Caco-2 (cell line): ENCODE measurements at regions not wholly inside any gene's neighbourhood (a gene's known extent, or its start where the extent isn't known, plus 50 kb on each side); places are given as distances from the start of the nearest gene placed in this dataset.

Experiments
- BruUV-seq: library from RNA; stranded (reverse); fragments of 400-500 nt; replicated peaks from 2 replicates; lab custom pipeline; 2021; lab: Mats Ljungman, UMichigan
- CTCF ChIA-PET: fragments of 300-600 bp; sonication (Branson Sonifier 250); formaldehyde crosslinking; loops from one replicate; lab custom pipeline; 2022; ENCODE audit warnings: antibody characterized with exemption; lab: Charles Lee
- POLR2A ChIA-PET: fragments of 300-600 bp; sonication (Branson Sonifier 250); formaldehyde crosslinking; loops from one replicate; lab custom pipeline; 2022; ENCODE audit warnings: antibody characterized with exemption; lab: Charles Lee
- DNase-seq, 2 experiments: peaks; one replicate each; pipeline versions ENCODE4 v3.0.0 to v3.0.0-alpha.2; 2020 to 2022
- H3K27me3 ChIP-seq: replicated peaks from 2 replicates; pipeline ENCODE4 v1.6.0; 2011; ENCODE audit warnings: low read length; ENCODE audit not compliant: control insufficient read depth, insufficient read depth
- H3K36me3 ChIP-seq: 2 replicates; pipeline ENCODE4 v1.5.1; 2011; ENCODE audit warnings: low read length; ENCODE audit not compliant: control insufficient read depth, insufficient read depth
- H3K4me1 ChIP-seq: fragments of 250-450 bp; sonication (Bioruptor Pico); 2 replicates; pipeline ENCODE4 v1.5.1; 2020; ENCODE audit warnings: mild to moderate bottlenecking
- H3K4me3 ChIP-seq: 2 replicates; pipeline ENCODE4 v1.5.1; 2011; ENCODE audit warnings: low read depth, mild to moderate bottlenecking, control low read depth, low read length
- H3K9me3 ChIP-seq: fragments of 250-450 bp; sonication (Bioruptor Pico); 2 replicates; pipeline ENCODE4 v1.5.1; 2020; ENCODE audit warnings: mild to moderate bottlenecking, moderate library complexity
- H3K27ac Mint-ChIP-seq: one replicate; pipeline ENCODE4 v1.8.0; 2022; ENCODE audit warnings: mixed read lengths; ENCODE audit not compliant: unreplicated experiment
- H3K27me3 Mint-ChIP-seq: one replicate; pipeline ENCODE4 v1.8.0; 2022; ENCODE audit warnings: mixed read lengths; ENCODE audit not compliant: insufficient read depth, unreplicated experiment
- H3K36me3 Mint-ChIP-seq: one replicate; pipeline ENCODE4 v1.8.0; 2022; ENCODE audit warnings: mild to moderate bottlenecking, mixed read lengths; ENCODE audit not compliant: insufficient read depth, unreplicated experiment
- H3K4me1 Mint-ChIP-seq: one replicate; pipeline ENCODE4 v1.8.0; 2022; ENCODE audit warnings: low read depth, mixed read lengths; ENCODE audit not compliant: unreplicated experiment
- H3K4me3 Mint-ChIP-seq: one replicate; pipeline ENCODE4 v1.8.0; 2022; ENCODE audit warnings: mild to moderate bottlenecking, moderate library complexity, mixed read lengths; ENCODE audit not compliant: unreplicated experiment
- H3K9me3 Mint-ChIP-seq: one replicate; pipeline ENCODE4 v1.8.0; 2022; ENCODE audit warnings: mixed read lengths; ENCODE audit not compliant: unreplicated experiment
- intact Hi-C: fragments of 100-400 bp; cut with micrococcal nuclease; formaldehyde crosslinking; loops from one replicate; pipeline ENCODE4 v1.10.0; 2022; ENCODE audit not compliant: unreplicated experiment
- TF ChIP-seq, protein P1 (sequence below), 2 experiments: fragments of 200-600 bp in 1 of 2; IDR thresholded peaks; 1 replicate in 1 of 2; 2 replicates in 1 of 2; pipeline versions ENCODE4 v1.5.1 to v1.8.0; 2011 to 2022; ENCODE audit warnings: antibody characterized with exemption in 1 of 2, control low read depth in 1 of 2, inconsistent platforms in 1 of 2, low read depth in 1 of 2, low read length in 1 of 2, mild to moderate bottlenecking in 1 of 2, moderate library complexity in 1 of 2; ENCODE audit not compliant: insufficient read depth in 1 of 2, severe bottlenecking in 1 of 2, unreplicated experiment in 1 of 2

DNA sequence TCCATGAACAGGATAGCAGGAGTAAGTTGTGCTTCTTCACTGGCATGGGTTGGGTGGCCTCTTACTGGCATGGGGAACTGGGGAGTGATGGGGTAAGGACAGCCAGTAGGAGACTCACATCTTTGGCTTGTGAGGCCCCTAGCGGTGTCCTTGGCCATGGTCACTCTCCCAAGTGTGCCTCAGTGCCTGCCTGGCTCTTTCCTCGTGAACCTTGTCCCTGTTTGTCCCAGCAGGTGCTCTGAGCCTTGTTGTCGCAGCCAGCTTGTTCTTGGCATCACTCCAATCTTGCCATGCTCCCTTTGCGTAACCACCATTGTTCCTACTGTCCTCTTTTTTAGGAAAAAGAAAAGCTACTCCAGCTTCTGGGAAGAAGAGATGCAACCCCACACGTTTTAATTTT, 53.6 kb upstream of the SDK2 start:
- Mint-ChIP-seq H3K4me3 (no peak overlapping the region), H3K36me3 (no peaks in the 10 kb centered on the region), H3K4me1 (no peaks in the 10 kb centered on the region), H3K27me3 (peaks cover 11% of the 10 kb centered on the region), H3K9me3 (no peaks in the 10 kb centered on the region), H3K27ac (no peak overlapping the region)
- peak in 1 of 2 experiments; percentile 15 for DNase-seq
- no peak overlapping the region for H3K4me3 ChIP-seq
- peaks cover 9% of the 10 kb centered on the region for H3K9me3 ChIP-seq
- no peaks in the 10 kb centered on the region for H3K4me1 ChIP-seq
- no TSS peak for BruUV-seq
- TF ChIP-seq, protein P1, sequence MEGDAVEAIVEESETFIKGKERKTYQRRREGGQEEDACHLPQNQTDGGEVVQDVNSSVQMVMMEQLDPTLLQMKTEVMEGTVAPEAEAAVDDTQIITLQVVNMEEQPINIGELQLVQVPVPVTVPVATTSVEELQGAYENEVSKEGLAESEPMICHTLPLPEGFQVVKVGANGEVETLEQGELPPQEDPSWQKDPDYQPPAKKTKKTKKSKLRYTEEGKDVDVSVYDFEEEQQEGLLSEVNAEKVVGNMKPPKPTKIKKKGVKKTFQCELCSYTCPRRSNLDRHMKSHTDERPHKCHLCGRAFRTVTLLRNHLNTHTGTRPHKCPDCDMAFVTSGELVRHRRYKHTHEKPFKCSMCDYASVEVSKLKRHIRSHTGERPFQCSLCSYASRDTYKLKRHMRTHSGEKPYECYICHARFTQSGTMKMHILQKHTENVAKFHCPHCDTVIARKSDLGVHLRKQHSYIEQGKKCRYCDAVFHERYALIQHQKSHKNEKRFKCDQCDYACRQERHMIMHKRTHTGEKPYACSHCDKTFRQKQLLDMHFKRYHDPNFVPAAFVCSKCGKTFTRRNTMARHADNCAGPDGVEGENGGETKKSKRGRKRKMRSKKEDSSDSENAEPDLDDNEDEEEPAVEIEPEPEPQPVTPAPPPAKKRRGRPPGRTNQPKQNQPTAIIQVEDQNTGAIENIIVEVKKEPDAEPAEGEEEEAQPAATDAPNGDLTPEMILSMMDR (IDR thresholded peaks at IDR 0.05; ENCODE audit: insufficient read depth in 1 of 2, low read depth in 1 of 2, low read length in 1 of 2, severe bottlenecking in 1 of 2, unreplicated experiment in 1 of 2), result peak; percentile 14 to 22
- CTCF ChIA-PET, result interaction anchor here (0.7 kb wide), 1 partner anchor 9 kb away, joined by 3 read pairs; no protein-coding TSS in a partner anchor
- POLR2A ChIA-PET, result no interaction called here
- no peaks in the 10 kb centered on the region for H3K36me3 ChIP-seq
- intact Hi-C loops, result no loop called here
- no peaks in the 10 kb centered on the region for H3K27me3 ChIP-seq

DNA sequence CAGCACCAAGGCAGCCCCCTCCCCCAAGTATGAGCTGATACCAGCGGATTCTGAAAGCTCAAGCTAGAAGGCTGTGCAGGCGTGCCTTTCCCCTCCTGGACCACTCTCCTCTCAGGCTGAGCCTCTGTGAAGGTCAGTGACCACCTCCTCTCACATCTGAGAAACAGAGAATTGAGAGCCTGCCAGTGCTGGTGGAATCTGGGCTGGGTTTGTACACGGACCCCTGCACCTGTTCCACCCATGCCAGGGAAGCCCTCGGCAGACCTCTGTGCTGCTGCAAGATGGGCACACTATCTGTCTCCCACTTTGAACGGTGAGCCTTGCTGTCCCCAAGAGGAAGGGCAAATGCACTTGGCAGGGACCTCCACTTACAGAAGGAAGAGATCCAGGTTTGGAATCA, 54.7 kb upstream of the SDK2 start:
- H3K27me3 ChIP-seq, result no peaks in the 10 kb centered on the region
- TF ChIP-seq, protein P1 (IDR thresholded peaks at IDR 0.05; ENCODE audit: insufficient read depth in 1 of 2, low read depth in 1 of 2, low read length in 1 of 2, severe bottlenecking in 1 of 2, unreplicated experiment in 1 of 2), result no peak
- no TSS peak for BruUV-seq
- H3K4me3 ChIP-seq, result no peak overlapping the region
- Mint-ChIP-seq H3K27ac (no peak overlapping the region), H3K9me3 (no peaks in the 10 kb centered on the region), H3K4me1 (no peaks in the 10 kb centered on the region), H3K4me3 (no peak overlapping the region), H3K27me3 (peaks cover 13% of the 10 kb centered on the region), H3K36me3 (no peaks in the 10 kb centered on the region)
- no peaks in the 10 kb centered on the region for H3K36me3 ChIP-seq
- ChIA-PET POLR2A (no interaction called here), CTCF (no interaction called here)
- H3K4me1 ChIP-seq, result no peaks in the 10 kb centered on the region
- peaks cover 9% of the 10 kb centered on the region for H3K9me3 ChIP-seq
- no peak for DNase-seq
- intact Hi-C loops, result no loop called here

DNA sequence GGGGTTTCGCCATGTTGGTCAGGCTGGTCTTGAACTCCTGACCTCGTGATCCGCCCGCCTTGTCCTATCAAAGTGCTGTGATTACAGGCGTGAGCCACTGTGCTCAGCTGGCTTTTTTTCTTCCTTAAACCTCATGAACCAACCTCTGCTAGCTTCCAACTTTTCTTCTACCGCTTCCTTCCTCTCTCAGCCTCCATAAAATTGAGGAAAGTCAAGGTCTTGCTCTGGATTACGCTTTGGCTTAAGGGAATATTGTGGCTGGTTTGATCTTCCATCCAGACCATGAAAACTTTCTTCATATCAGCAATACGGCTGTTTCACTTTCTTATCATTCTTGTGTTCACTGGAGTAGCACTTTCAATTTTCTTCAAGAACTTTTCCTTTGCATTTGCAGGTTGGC, 57.5 kb upstream of the SDK2 start:
- no peaks in the 10 kb centered on the region for H3K27me3 ChIP-seq
- H3K9me3 ChIP-seq, result no peaks in the 10 kb centered on the region; the same call in 1 of the 2 replicates
- no peak overlapping the region for H3K4me3 ChIP-seq
- POLR2A ChIA-PET, result no interaction called here
- no peak overlapping the region for H3K4me3 Mint-ChIP-seq
- H3K27ac Mint-ChIP-seq, result no peak overlapping the region
- intact Hi-C loops, result no loop called here
- TF ChIP-seq, protein P1 (IDR thresholded peaks at IDR 0.05; ENCODE audit: insufficient read depth in 1 of 2, low read depth in 1 of 2, low read length in 1 of 2, severe bottlenecking in 1 of 2, unreplicated experiment in 1 of 2), result no peak
- CTCF ChIA-PET, result interaction anchor here (0.6 kb wide), 1 partner anchor 228 kb away, joined by 4 read pairs; no protein-coding TSS in a partner anchor
- no peaks in the 10 kb centered on the region for H3K9me3 Mint-ChIP-seq
- DNase-seq, result no peak
- no TSS peak for BruUV-seq
- H3K27me3 Mint-ChIP-seq, result peaks cover 20% of the 10 kb centered on the region
- no peaks in the 10 kb centered on the region for H3K36me3 ChIP-seq
- H3K36me3 Mint-ChIP-seq, result no peaks in the 10 kb centered on the region
- H3K4me1 Mint-ChIP-seq, result no peaks in the 10 kb centered on the region
- H3K4me1 ChIP-seq, result no peaks in the 10 kb centered on the region
